Ammon's horn (tissue), 1 donor: ENCODE measurements at regions not wholly inside any gene's neighbourhood (a gene's known extent, or its start where the extent isn't known, plus 50 kb on each side); places are given as distances from the start of the nearest gene placed in this dataset.

ENCODE experiments used
- DNase-seq: peaks from one replicate; pipeline ENCODE4 v3.0.0-alpha.2; 2016; ENCODE audit warnings: low spot score

GRCh38 chr13:33372251-33372919, 86.8 kb upstream of the STARD13 start:
- no peak for DNase-seq

- DNase-seq, result no peak
These were observed 88.1 kb upstream of the STARD13 start for GRCh38 chr13:33373624-33374023.

GRCh38 chr13:33375421-33375820, 89.9 kb upstream of the STARD13 start:
- no peak for DNase-seq

- DNase-seq, result no peak
These were observed 90.7 kb upstream of the STARD13 start for GRCh38 chr13:33376212-33376611.

- DNase-seq, result no peak
These were observed 91.9 kb upstream of the STARD13 start for GRCh38 chr13:33377411-33377810.

GRCh38 chr13:33377825-33378224, 92.3 kb upstream of the STARD13 start:
- DNase-seq, result no peak

GRCh38 chr13:33379608-33380007, 94.1 kb upstream of the STARD13 start:
- DNase-seq, result no peak

- no peak for DNase-seq
These were observed 95.0 kb upstream of the STARD13 start for GRCh38 chr13:33380487-33381079.

- DNase-seq, result no peak
These were observed 95.6 kb upstream of the STARD13 start for GRCh38 chr13:33381180-33381579.

GRCh38 chr13:33381906-33382305, 96.4 kb upstream of the STARD13 start:
- DNase-seq, result no peak

GRCh38 chr13:33383724-33384577, 98.4 kb upstream of the STARD13 start:
- DNase-seq, result no peak

- no peak for DNase-seq
These were observed 102.9 kb upstream of the STARD13 start for GRCh38 chr13:33388286-33388998.

- no peak for DNase-seq
These were observed 107.3 kb upstream of the STARD13 start for GRCh38 chr13:33392794-33393405.

- no peak for DNase-seq
These were observed 108.9 kb upstream of the STARD13 start for GRCh38 chr13:33394294-33394932.

- no peak for DNase-seq
These were observed 115.7 kb upstream of the STARD13 start for GRCh38 chr13:33401238-33401637.

- no peak for DNase-seq
These were observed 117.4 kb upstream of the STARD13 start for GRCh38 chr13:33402975-33403374.

- DNase-seq, result no peak
These were observed 118.3 kb upstream of the STARD13 start for GRCh38 chr13:33403807-33404362.

GRCh38 chr13:33405371-33405770, 119.8 kb upstream of the STARD13 start:
- no peak for DNase-seq

GRCh38 chr13:33409673-33410510, 124.3 kb upstream of the STARD13 start:
- DNase-seq, result no peak

GRCh38 chr13:33410619-33411018, 125.1 kb upstream of the STARD13 start:
- no peak for DNase-seq
